Esophagus muscularis mucosa (tissue), 4 donors: ENCODE measurements at regions not wholly inside any gene's neighbourhood (a gene's known extent, or its start where the extent isn't known, plus 50 kb on each side); places are given as distances from the start of the nearest gene placed in this dataset.

ENCODE experiments used
- DNase-seq: peaks from one replicate; pipeline ENCODE4 v3.0.0-alpha.2; 2017; ENCODE audit errors: extremely low spot score
- H3K27ac ChIP-seq, 4 donors: fragments of 200-600 bp; sonication (generic); replicated peaks in 1 of 4; 1 replicate in 3 of 4; 2 replicates in 1 of 4; pipeline ENCODE4 v1.5.1; 2016 to 2019; ENCODE audit warnings: mild to moderate bottlenecking in 1 of 4
- H3K27me3 ChIP-seq, 4 donors: fragments of 200-600 bp; sonication (generic); one replicate each; pipeline versions ENCODE4 v1.5.1 to v1.6.0; 2016 to 2019
- H3K36me3 ChIP-seq, 4 donors: fragments of 200-600 bp; sonication (generic); one replicate each; pipeline ENCODE4 v1.5.1; 2016 to 2019
- H3K4me1 ChIP-seq, 4 donors: fragments of 200-600 bp; sonication (generic); one replicate each; pipeline ENCODE4 v1.5.1; 2016 to 2019
- H3K4me3 ChIP-seq, 4 donors: fragments of 200-600 bp; sonication (generic); 1 replicate in 2 of 4; 2 replicates in 2 of 4; pipeline ENCODE4 v1.5.1; 2016 to 2019; ENCODE audit warnings: mild to moderate bottlenecking in 4 of 4, moderate library complexity in 1 of 4
- H3K9me3 ChIP-seq, 4 donors: fragments of 200-600 bp; sonication (generic); 1 replicate in 3 of 4; 2 replicates in 1 of 4; pipeline ENCODE4 v1.5.1; 2016 to 2019
- EP300 ChIP-seq: sonication (generic); formaldehyde crosslinking; IDR thresholded peaks from one replicate; pipeline ENCODE4 v1.6.1; 2017; ENCODE audit warnings: antibody characterized with exemption
- POLR2A ChIP-seq: fragments of 450-650 bp; IDR thresholded peaks from one replicate; pipeline ENCODE4 v1.6.1; 2017; ENCODE audit warnings: antibody characterized with exemption, moderate library complexity, mild to moderate bottlenecking, low read depth
- POLR2AphosphoS5 ChIP-seq, 2 donors: sonication (generic); formaldehyde crosslinking; IDR thresholded peaks; one replicate each; pipeline ENCODE4 v1.6.1; 2017; ENCODE audit warnings: antibody characterized with exemption in 2 of 2
- WGBS: methylation state at CpG from one replicate; pipeline ENCODE4 v1.1.5; 2018; 5-methylcytosine and 5-hydroxymethylcytosine counted together
- intact Hi-C: fragments of 100-400 bp; cut with DNase I; formaldehyde crosslinking; loops from one replicate; pipeline ENCODE4 v1.15.1; 2023
- TF ChIP-seq, protein P1 (sequence below), 3 experiments: fragments of 200-600 bp in 2 of 3; fragments of 450-650 bp in 1 of 3; sonication (generic) in 2 of 3; IDR thresholded peaks; one replicate each; pipeline ENCODE4 v1.5.1; 2017 to 2019; ENCODE audit warnings: antibody characterized with exemption in 3 of 3, mild to moderate bottlenecking in 2 of 3, moderate library complexity in 1 of 3

DNA sequence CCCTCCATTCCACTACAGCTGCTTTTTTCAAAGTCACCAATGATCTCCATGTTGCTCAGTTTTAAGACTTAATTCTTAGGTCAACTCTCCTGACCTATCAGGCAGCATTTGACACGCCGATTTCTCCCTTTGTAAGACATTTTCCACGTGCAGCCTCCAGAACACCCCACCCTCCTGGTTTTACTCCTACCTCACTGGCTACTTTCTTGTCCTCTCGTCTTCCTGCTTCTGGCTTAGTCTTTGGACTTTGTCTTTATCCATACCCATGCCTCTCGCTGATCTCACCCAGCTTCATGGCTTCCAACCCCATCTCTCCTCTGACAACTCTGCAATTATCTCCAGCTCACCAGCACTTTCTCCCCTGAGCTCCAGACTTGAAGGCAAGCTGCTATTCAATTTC lies 99.3 kb upstream of the UMPS start:
- Histone ChIP-seq H3K4me1 (no peaks in the 10 kb centered on the region), H3K9me3 (no peaks in the 10 kb centered on the region), H3K36me3 (peaks cover 0 to 34% (median 19%) of the 10 kb centered on the region in 4 donors), H3K4me3 (no peak overlapping the region), H3K27ac (no peak overlapping the region), H3K27me3 (no peaks in the 10 kb centered on the region)
- TF ChIP-seq POLR2A, result no peak
- TF ChIP-seq EP300, result no peak
- no peak for TF ChIP-seq POLR2AphosphoS5 (IDR thresholded peaks at IDR 0.05)
- TF ChIP-seq, protein P1, sequence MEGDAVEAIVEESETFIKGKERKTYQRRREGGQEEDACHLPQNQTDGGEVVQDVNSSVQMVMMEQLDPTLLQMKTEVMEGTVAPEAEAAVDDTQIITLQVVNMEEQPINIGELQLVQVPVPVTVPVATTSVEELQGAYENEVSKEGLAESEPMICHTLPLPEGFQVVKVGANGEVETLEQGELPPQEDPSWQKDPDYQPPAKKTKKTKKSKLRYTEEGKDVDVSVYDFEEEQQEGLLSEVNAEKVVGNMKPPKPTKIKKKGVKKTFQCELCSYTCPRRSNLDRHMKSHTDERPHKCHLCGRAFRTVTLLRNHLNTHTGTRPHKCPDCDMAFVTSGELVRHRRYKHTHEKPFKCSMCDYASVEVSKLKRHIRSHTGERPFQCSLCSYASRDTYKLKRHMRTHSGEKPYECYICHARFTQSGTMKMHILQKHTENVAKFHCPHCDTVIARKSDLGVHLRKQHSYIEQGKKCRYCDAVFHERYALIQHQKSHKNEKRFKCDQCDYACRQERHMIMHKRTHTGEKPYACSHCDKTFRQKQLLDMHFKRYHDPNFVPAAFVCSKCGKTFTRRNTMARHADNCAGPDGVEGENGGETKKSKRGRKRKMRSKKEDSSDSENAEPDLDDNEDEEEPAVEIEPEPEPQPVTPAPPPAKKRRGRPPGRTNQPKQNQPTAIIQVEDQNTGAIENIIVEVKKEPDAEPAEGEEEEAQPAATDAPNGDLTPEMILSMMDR (IDR thresholded peaks at IDR 0.05), result no peak
- WGBS, result 93% methylated on average over 5 of the region's 5 CpGs
- intact Hi-C loops, result no loop called here
- no peak for DNase-seq

DNA sequence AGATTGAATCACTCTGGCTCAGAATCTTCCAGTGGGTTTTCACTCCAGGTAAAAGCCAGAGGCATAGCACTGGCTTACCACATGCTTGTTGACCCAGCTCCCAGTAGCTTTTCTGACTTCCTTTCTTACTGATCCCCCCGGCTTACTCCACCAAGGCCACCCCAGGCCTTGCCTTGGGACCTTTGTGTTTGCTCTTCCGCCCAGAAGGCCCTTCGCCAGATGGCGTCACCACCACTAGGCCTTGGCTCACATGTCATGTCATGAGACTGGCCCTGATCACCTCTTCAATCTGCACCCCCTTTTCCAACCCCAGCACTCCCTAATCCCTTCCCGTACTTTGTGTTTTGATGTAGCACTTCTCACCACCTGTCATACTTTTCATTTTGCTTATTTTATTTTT lies 98.5 kb upstream of the UMPS start:
- H3K27me3 ChIP-seq, result no peaks in the 10 kb centered on the region
- WGBS, result 98% methylated on average over 5 of the region's 5 CpGs
- TF ChIP-seq POLR2AphosphoS5 (IDR thresholded peaks at IDR 0.05) (no peak), EP300 (no peak), POLR2A (no peak)
- no peak overlapping the region for H3K4me3 ChIP-seq
- peaks cover 0 to 42% (median 19%) of the 10 kb centered on the region in 4 donors for H3K36me3 ChIP-seq
- intact Hi-C loops, result no loop called here
- H3K9me3 ChIP-seq, result no peaks in the 10 kb centered on the region
- H3K4me1 ChIP-seq, result no peaks in the 10 kb centered on the region
- no peak overlapping the region for H3K27ac ChIP-seq
- DNase-seq, result no peak

DNA sequence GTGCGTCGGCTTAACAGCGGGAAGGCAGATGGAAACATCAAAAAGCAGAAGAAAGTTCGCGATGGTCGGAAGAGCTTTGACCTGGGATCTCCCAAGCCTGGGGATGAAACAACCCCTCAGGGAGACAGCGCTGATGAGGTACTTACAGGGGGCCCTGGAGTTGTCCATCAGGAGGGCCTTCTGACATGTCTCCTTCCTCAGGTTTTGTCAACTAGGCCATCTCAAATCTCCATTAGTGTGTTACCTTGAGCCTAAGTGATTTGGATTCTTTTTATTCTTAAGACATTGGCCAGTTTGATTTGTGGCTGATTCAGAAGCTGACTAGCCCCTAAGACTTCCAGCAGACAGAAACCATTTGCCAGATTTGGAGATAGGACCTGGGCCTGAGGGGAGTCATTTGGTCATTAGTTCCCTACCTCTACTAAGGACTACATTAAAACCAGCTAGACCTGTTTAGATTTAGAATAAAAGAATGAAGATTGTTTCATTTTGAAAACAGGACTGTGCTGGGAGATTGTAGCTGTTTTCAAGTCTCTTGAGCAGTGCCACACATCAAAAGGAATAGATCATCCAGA lies 97.6 kb upstream of the UMPS start:
- WGBS, result 96% methylated on average over 7 of the region's 7 CpGs
- intact Hi-C loops, result no loop called here
- Histone ChIP-seq H3K4me3 (no peak overlapping the region), H3K4me1 (no peaks in the 10 kb centered on the region), H3K9me3 (no peaks in the 10 kb centered on the region), H3K27ac (no peak overlapping the region), H3K27me3 (no peaks in the 10 kb centered on the region), H3K36me3 (peaks cover 0 to 49% (median 19%) of the 10 kb centered on the region in 4 donors)
- no peak for DNase-seq
- TF ChIP-seq, protein P1 (IDR thresholded peaks at IDR 0.05), result no peak
- TF ChIP-seq POLR2A (no peak), EP300 (no peak), POLR2AphosphoS5 (IDR thresholded peaks at IDR 0.05) (no peak)

DNA sequence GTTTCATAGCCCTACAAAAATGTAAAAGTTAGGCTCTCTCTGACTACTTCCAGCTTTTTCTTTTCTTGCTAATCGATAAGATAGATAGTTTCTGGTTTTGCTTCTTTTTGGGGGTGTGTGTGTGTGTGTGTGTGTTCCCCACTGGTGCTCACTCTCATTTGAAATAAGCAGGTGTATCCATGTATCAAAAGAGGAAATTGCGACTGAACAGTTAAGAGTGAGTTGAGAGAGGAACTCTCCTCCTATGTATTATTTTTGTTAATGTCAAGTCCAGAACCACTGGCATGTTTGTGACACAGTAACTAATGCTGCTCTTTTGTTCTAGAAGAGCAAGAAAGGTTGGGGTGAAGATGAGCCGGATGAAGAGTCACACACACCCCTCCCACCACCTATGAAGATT lies 96.7 kb upstream of the UMPS start:
- TF ChIP-seq POLR2AphosphoS5 (IDR thresholded peaks at IDR 0.05) (no peak), EP300 (no peak), POLR2A (no peak)
- TF ChIP-seq, protein P1 (IDR thresholded peaks at IDR 0.05), result no peak
- H3K27ac ChIP-seq, result no peak overlapping the region
- H3K27me3 ChIP-seq, result no peaks in the 10 kb centered on the region
- H3K4me1 ChIP-seq, result no peaks in the 10 kb centered on the region
- H3K4me3 ChIP-seq, result no peak overlapping the region
- intact Hi-C loops, result no loop called here
- H3K9me3 ChIP-seq, result no peaks in the 10 kb centered on the region
- 87% methylated on average over 3 of the region's 3 CpGs for WGBS
- no peak for DNase-seq
- peaks cover 0 to 49% (median 19%) of the 10 kb centered on the region in 4 donors for H3K36me3 ChIP-seq

DNA sequence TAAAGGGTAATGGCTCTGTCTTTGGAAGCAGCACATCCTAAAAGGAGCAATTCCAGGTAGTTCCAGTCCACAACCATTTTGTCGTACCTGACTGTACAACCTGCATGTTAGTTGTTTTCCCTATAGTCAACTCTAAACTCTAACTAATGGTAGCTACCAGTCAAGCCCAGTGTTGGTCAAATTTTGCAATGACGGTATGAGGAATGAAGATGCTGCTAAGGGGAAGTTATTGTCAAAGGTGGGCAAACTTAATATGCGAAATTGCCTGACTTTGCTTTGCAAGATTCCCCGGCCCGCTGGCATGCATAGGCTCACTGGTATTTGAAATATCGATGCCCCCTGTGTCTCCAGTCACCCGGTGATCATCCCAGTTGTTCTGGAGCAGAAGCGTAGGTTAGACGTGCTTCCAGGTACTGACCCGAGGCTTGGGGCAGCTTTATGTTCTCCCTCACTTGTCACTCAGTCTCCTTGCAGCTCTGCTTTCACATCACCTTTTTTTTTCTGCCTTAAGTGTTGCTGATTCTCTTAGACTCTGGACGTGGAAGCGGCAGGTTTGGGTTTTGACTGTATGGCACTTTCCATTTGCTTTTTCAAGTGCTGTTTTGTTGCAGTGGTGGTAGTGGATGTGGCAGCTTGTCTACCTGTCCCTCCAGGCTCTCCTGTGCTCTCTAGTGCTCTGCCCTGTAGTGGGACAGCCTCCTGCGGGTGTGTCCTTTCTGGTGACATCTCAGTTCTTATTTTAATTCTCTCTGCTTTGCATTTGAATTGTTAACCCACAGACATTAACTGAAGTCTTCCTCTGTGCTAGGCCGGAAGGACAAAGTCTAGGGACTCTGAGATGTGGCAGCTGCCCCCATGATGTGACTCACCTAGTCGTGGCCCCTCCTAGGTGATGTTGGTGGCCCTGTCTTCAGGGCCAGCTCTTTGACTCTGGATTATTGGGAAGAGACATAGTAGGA lies 95.8 kb upstream of the UMPS start:
- H3K27ac ChIP-seq, result no peak overlapping the region
- no peaks in the 10 kb centered on the region for H3K4me1 ChIP-seq
- no peak overlapping the region for H3K4me3 ChIP-seq
- H3K36me3 ChIP-seq, result peaks cover 0 to 49% (median 19%) of the 10 kb centered on the region in 4 donors
- WGBS, result 81% methylated on average over 15 of the region's 15 CpGs
- intact Hi-C loops, result no loop called here
- no peaks in the 10 kb centered on the region for H3K27me3 ChIP-seq
- no peak for DNase-seq
- no peak for TF ChIP-seq POLR2AphosphoS5 (IDR thresholded peaks at IDR 0.05)
- TF ChIP-seq, protein P1 (IDR thresholded peaks at IDR 0.05), result no peak
- TF ChIP-seq POLR2A, result no peak
- TF ChIP-seq EP300, result no peak
- no peaks in the 10 kb centered on the region for H3K9me3 ChIP-seq
